H1 (cell line): ENCODE measurements at regions not wholly inside any gene's neighbourhood (a gene's known extent, or its start where the extent isn't known, plus 50 kb on each side); places are given as distances from the start of the nearest gene placed in this dataset.

ENCODE experiments used
- EGR1 ChIP-seq: IDR thresholded peaks from 2 replicates; pipeline ENCODE4 v1.6.1; 2011; ENCODE audit warnings: low read depth, low read length, borderline replicate concordance
- GTF2F1 ChIP-seq: IDR thresholded peaks from 2 replicates; pipeline ENCODE4 v1.6.1; 2012; ENCODE audit warnings: low read depth, low read length, improper control_type of control experiment, borderline replicate concordance
- JUN ChIP-seq: IDR thresholded peaks from 2 replicates; pipeline ENCODE4 v1.6.1; 2011; ENCODE audit warnings: low read depth, mild to moderate bottlenecking, improper control_type of control experiment, low read length
- NRF1 ChIP-seq: IDR thresholded peaks from 2 replicates; pipeline ENCODE4 v1.6.1; 2011; ENCODE audit warnings: mild to moderate bottlenecking, low read depth, low read length, improper control_type of control experiment
- POLR2AphosphoS5 ChIP-seq: IDR thresholded peaks from 2 replicates; pipeline ENCODE4 v1.6.1; 2011; ENCODE audit warnings: low read depth, low read length
- TAF1 ChIP-seq: IDR thresholded peaks from 2 replicates; pipeline ENCODE4 v1.6.1; 2011; ENCODE audit warnings: mild to moderate bottlenecking, low read depth, low read length
- TBP ChIP-seq: IDR thresholded peaks from 2 replicates; pipeline ENCODE4 v1.6.1; 2011; ENCODE audit warnings: low read depth, low read length, improper control_type of control experiment
- TF ChIP-seq, protein P1 (sequence below), 3 experiments: IDR thresholded peaks; 1 replicate in 2 of 3; 2 replicates in 1 of 3; pipeline versions ENCODE4 v1.5.1 to v1.6.1; 2011; ENCODE audit warnings: low read length in 3 of 3, mild to moderate bottlenecking in 3 of 3, inconsistent platforms in 2 of 3, low read depth in 1 of 3, moderate library complexity in 1 of 3; ENCODE audit not compliant: insufficient read depth in 1 of 3; ENCODE audit errors: control extremely low read depth in 1 of 3

DNA sequence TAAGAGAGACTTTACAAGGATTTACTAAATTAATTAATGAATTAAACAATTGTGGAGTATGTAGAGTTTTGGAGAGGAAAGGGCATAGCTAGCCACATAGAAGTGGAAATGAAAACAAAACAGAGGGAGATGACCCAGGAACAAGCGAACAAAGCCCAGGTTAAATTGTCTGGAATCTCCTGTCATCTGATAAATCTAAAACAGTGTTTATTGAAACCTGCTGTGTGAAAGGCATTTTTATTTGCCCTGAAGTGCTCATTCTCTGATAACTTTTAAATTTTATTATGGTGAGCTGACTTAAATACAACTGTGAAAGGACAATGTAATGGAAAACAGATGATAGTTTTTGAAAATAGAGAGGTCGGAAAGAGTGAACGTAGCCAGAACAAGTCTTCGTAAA, 682.8 kb upstream of the KIRREL3 start:
- TF ChIP-seq POLR2AphosphoS5 (no peak), TBP (no peak), JUN (no peak), TAF1 (no peak), GTF2F1 (no peak), EGR1 (no peak), NRF1 (no peak)
- TF ChIP-seq, protein P1, sequence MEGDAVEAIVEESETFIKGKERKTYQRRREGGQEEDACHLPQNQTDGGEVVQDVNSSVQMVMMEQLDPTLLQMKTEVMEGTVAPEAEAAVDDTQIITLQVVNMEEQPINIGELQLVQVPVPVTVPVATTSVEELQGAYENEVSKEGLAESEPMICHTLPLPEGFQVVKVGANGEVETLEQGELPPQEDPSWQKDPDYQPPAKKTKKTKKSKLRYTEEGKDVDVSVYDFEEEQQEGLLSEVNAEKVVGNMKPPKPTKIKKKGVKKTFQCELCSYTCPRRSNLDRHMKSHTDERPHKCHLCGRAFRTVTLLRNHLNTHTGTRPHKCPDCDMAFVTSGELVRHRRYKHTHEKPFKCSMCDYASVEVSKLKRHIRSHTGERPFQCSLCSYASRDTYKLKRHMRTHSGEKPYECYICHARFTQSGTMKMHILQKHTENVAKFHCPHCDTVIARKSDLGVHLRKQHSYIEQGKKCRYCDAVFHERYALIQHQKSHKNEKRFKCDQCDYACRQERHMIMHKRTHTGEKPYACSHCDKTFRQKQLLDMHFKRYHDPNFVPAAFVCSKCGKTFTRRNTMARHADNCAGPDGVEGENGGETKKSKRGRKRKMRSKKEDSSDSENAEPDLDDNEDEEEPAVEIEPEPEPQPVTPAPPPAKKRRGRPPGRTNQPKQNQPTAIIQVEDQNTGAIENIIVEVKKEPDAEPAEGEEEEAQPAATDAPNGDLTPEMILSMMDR (IDR thresholded peaks at IDR 0.05; ENCODE audit: control extremely low read depth in 1 of 3, insufficient read depth in 1 of 3, low read depth in 1 of 3, low read length in 3 of 3), result no peak
